Epithelial cell of esophagus (primary cell): ENCODE measurements at regions not wholly inside any gene's neighbourhood (a gene's known extent, or its start where the extent isn't known, plus 50 kb on each side); places are given as distances from the start of the nearest gene placed in this dataset.

Experiments used
- DNase-seq: peaks from one replicate; pipeline ENCODE4 v3.0.0; 2010; ENCODE audit warnings: low read depth
- H3K4me3 ChIP-seq: 2 replicates; pipeline ENCODE4 v1.5.1; 2011; ENCODE audit warnings: mild to moderate bottlenecking, low read length, control low read depth
- CTCF ChIP-seq: IDR thresholded peaks from 2 replicates; pipeline ENCODE4 v1.5.1; 2011; ENCODE audit warnings: low read depth, mild to moderate bottlenecking, low read length, control low read depth, inconsistent platforms; ENCODE audit not compliant: insufficient read depth; ENCODE audit errors: missing control alignments

- no peak for TF ChIP-seq CTCF
- no peak for DNase-seq
- no peak overlapping the region for H3K4me3 ChIP-seq
These were observed 165.6 kb upstream of the SMAD3 start for GRCh38 chr15:66899555-66900350.

GRCh38 chr15:66900586-66901310 is 164.7 kb upstream of the SMAD3 start:
- no peak for DNase-seq
- no peak overlapping the region for H3K4me3 ChIP-seq

GRCh38 chr15:66901336-66902100 is 163.9 kb upstream of the SMAD3 start:
- no peak for TF ChIP-seq CTCF

More at GRCh38 chr15:66900586-66901310, 164.7 kb upstream of the SMAD3 start:
- TF ChIP-seq CTCF = no peak

GRCh38 chr15:66905185-66905584 is 160.2 kb upstream of the SMAD3 start:
- H3K4me3 ChIP-seq = no peak overlapping the region
- TF ChIP-seq CTCF = no peak
- no peak for DNase-seq

More at GRCh38 chr15:66901336-66902100, 163.9 kb upstream of the SMAD3 start:
- DNase-seq = no peak
- no peak overlapping the region for H3K4me3 ChIP-seq

- TF ChIP-seq CTCF = peak; percentile 25
- DNase-seq = no peak
- H3K4me3 ChIP-seq = no peak overlapping the region
These were observed 159.4 kb upstream of the SMAD3 start for GRCh38 chr15:66905954-66906353.

- no peak for DNase-seq
- TF ChIP-seq CTCF = no peak
- no peak overlapping the region for H3K4me3 ChIP-seq
These were observed 158.5 kb upstream of the SMAD3 start for GRCh38 chr15:66906668-66907614.
